ENCODE measurements at regions not wholly inside any gene's neighbourhood (a gene's known extent, or its start where the extent isn't known, plus 50 kb on each side); places are given as distances from the start of the nearest gene placed in this dataset.
A peak's percentile ranks its signal among the peaks of the same experiment; 100 is the strongest.

GRCh38 chr16:62664566-62664965 is 628.3 kb upstream of the CDH8 start:
- Histone ChIP-seq H3K23me2 (ENCODE audit: insufficient read length, low read depth, low read length, poor library complexity, severe bottlenecking) (no peaks in the 10 kb centered on the region), H2BK12ac (ENCODE audit: insufficient read length, low read depth, low read length) (no peak overlapping the region)
- peak overlapping the region in 2 of 3 experiments; percentile 39 to 95; a peak in 5 of 7 replicates for H3K27ac Mint-ChIP-seq

More at GRCh38 chr16:62664566-62664965, 628.3 kb upstream of the CDH8 start:
- Histone ChIP-seq H2BK20ac (ENCODE audit: low read depth, low read length, poor library complexity, severe bottlenecking) (no peak overlapping the region), H2AFZ (ENCODE audit: low read length) (no peak overlapping the region), H3K4ac (ENCODE audit: low read depth, low read length) (no peak overlapping the region), H2BK15ac (ENCODE audit: low read depth, low read length) (no peak overlapping the region), H4K8ac (replicated peaks; ENCODE audit: insufficient read length, low read depth, low read length) (no peak overlapping the region), H4K20me1 (ENCODE audit: control insufficient read depth, insufficient read depth, insufficient read length) (no peaks in the 10 kb centered on the region), H3K18ac (ENCODE audit: insufficient read length, low read depth, low read length) (no peak overlapping the region), H3T11ph (ENCODE audit: low read length) (no peak overlapping the region), H3K9ac (ENCODE audit: extremely low read depth, insufficient read length, low read length) (no peak overlapping the region), H3K27ac (ENCODE audit: insufficient read length, low read depth, low read length) (no peak overlapping the region), H4K91ac (ENCODE audit: insufficient read length, low read depth, low read length) (no peak overlapping the region), H3K4me2 (ENCODE audit: insufficient read depth, insufficient read length, low read length) (no peak overlapping the region), H3K23ac (ENCODE audit: insufficient read length, low read depth, low read length) (no peak overlapping the region), H3K9me3 (ENCODE audit: control insufficient read depth, low read depth, low read length) (no peaks in the 10 kb centered on the region), H3K79me1 (ENCODE audit: insufficient read depth, low read depth, low read length, poor library complexity, severe bottlenecking) (no peaks in the 10 kb centered on the region), H2BK120ac (ENCODE audit: low read depth, low read length, poor library complexity, severe bottlenecking) (no peak overlapping the region), H3K27me3 (ENCODE audit: insufficient read depth, low read length) (no peaks in the 10 kb centered on the region), H3K4me1 (ENCODE audit: insufficient read depth, low read length) (peaks cover 4% of the 10 kb centered on the region; the same call in 1 of the 2 replicates), H3K79me2 (ENCODE audit: insufficient read depth, low read length) (no peaks in the 10 kb centered on the region), H3K56ac (ENCODE audit: insufficient read length, low read depth, low read length) (no peak overlapping the region), H2BK5ac (ENCODE audit: insufficient read length, low read length) (no peak overlapping the region), H3K14ac (ENCODE audit: insufficient read depth, low read length) (no peak overlapping the region), H4K5ac (ENCODE audit: insufficient read length, low read depth, low read length) (no peak overlapping the region), H2AK5ac (ENCODE audit: insufficient read length, low read length) (no peak overlapping the region)
- peaks cover 4% of the 10 kb centered on the region for H3K27me3 Mint-ChIP-seq (ENCODE audit: low read depth)
- H3K9me3 Mint-ChIP-seq, result peaks cover 15 to 20% of the 10 kb centered on the region in 2 experiments
- peaks cover 21 to 30% of the 10 kb centered on the region in 2 experiments for H3K4me1 Mint-ChIP-seq
- no peak for DNase-seq
- WGBS (ENCODE audit: extremely low coverage, insufficient read length, low lambda C conversion rate), result no CpG with 5 or more reads among the region's 3 CpGs
- H3K4me3 Mint-ChIP-seq, result no peak overlapping the region; a peak in 1 of 5 replicates
- H3K36me3 Mint-ChIP-seq (ENCODE audit: insufficient read depth in 1 of 3, low read depth in 3 of 3), result peaks cover 6 to 28% (median 14%) of the 10 kb centered on the region in 3 experiments
- TF ChIP-seq CTCF (conservative IDR thresholded peaks at IDR 0.05), result no peak

Data from H9 (cell line).